SK-N-SH treated with all-trans-retinoic acid at 6 μM for 48 hours (cell line): ENCODE measurements at regions not wholly inside any gene's neighbourhood (a gene's known extent, or its start where the extent isn't known, plus 50 kb on each side); places are given as distances from the start of the nearest gene placed in this dataset.

Experiments
- ATAC-seq: fragments of 200-7000 bp; cut with Tn5 transposase; 3 replicates; pipeline ENCODE4 v1.9.1; 2020; ENCODE audit warnings: mild to moderate bottlenecking, moderate library complexity
- ARNTL ChIP-seq: fragments of 450-650 bp; formaldehyde crosslinking; IDR thresholded peaks from 2 replicates; pipeline ENCODE4 v1.5.0; 2020; ENCODE audit warnings: low read depth, mild to moderate bottlenecking, moderate library complexity, borderline replicate concordance
- BACH2 ChIP-seq: fragments of 250-450 bp; sonication (Bioruptor Pico); IDR thresholded peaks from 2 replicates; pipeline ENCODE4 v1.9.0; 2021; ENCODE audit warnings: mild to moderate bottlenecking, borderline replicate concordance
- CREB5 ChIP-seq: fragments of 250-450 bp; sonication (Bioruptor Pico); IDR thresholded peaks from 2 replicates; pipeline ENCODE4 v1.5.1; 2020; ENCODE audit warnings: low read depth, mild to moderate bottlenecking, moderate library complexity
- CSDC2 ChIP-seq: fragments of 250-450 bp; sonication (Bioruptor Pico); IDR thresholded peaks from 2 replicates; pipeline ENCODE4 v1.5.0; 2020; ENCODE audit warnings: mild to moderate bottlenecking, moderate library complexity
- CSRNP3 ChIP-seq: fragments of 250-450 bp; sonication (Bioruptor Pico); IDR thresholded peaks from 2 replicates; pipeline ENCODE4 v1.5.1; 2021; ENCODE audit warnings: mild to moderate bottlenecking, moderate library complexity
- ESRRG ChIP-seq: fragments of 250-450 bp; sonication (Bioruptor Pico); IDR thresholded peaks from 2 replicates; pipeline ENCODE4 v1.6.1; 2021; ENCODE audit warnings: mild to moderate bottlenecking
- GLIS3 ChIP-seq: fragments of 250-450 bp; sonication (Bioruptor Pico); IDR thresholded peaks from 2 replicates; pipeline ENCODE4 v1.5.0; 2020; ENCODE audit warnings: mild to moderate bottlenecking, moderate library complexity
- ISL1 ChIP-seq: fragments of 250-450 bp; sonication (Bioruptor Pico); IDR thresholded peaks from 2 replicates; pipeline ENCODE4 v2.1.2; 2022; ENCODE audit warnings: mild to moderate bottlenecking, moderate library complexity
- OSR1 ChIP-seq: fragments of 250-450 bp; sonication (Bioruptor Pico); IDR thresholded peaks from 2 replicates; pipeline ENCODE4 v1.8.0; 2022; ENCODE audit warnings: moderate library complexity, mild to moderate bottlenecking, inconsistent platforms
- PATZ1 ChIP-seq: fragments of 250-450 bp; sonication (Bioruptor Pico); IDR thresholded peaks from 2 replicates; pipeline ENCODE4 v1.8.0; 2020; ENCODE audit warnings: mild to moderate bottlenecking, moderate library complexity, borderline replicate concordance
- POU6F1 ChIP-seq: fragments of 250-450 bp; sonication (Bioruptor Pico); IDR thresholded peaks from 2 replicates; pipeline ENCODE4 v1.8.0; 2021; ENCODE audit warnings: low read depth, mild to moderate bottlenecking, moderate library complexity, borderline replicate concordance
- PPARA ChIP-seq: fragments of 250-450 bp; sonication (Bioruptor Pico); IDR thresholded peaks from 2 replicates; pipeline ENCODE4 v1.5.0; 2020; ENCODE audit warnings: mild to moderate bottlenecking, borderline replicate concordance
- RARB ChIP-seq: fragments of 250-450 bp; sonication (Bioruptor Pico); IDR thresholded peaks from 2 replicates; pipeline ENCODE4 v1.8.0; 2021; ENCODE audit warnings: mild to moderate bottlenecking, moderate library complexity
- SNAI2 ChIP-seq: fragments of 250-450 bp; sonication (Bioruptor Pico); IDR thresholded peaks from 2 replicates; pipeline ENCODE4 v1.5.0; 2020; ENCODE audit warnings: mild to moderate bottlenecking, moderate library complexity
- TCF4 ChIP-seq: fragments of 250-450 bp; sonication (Bioruptor Pico); IDR thresholded peaks from 2 replicates; pipeline ENCODE4 v1.8.0; 2021; ENCODE audit warnings: mild to moderate bottlenecking, moderate library complexity, borderline replicate concordance
- TOX ChIP-seq: fragments of 250-450 bp; sonication (Bioruptor Pico); IDR thresholded peaks from 2 replicates; pipeline ENCODE4 v1.8.0; 2021; ENCODE audit warnings: mild to moderate bottlenecking, moderate library complexity, borderline replicate concordance
- TSHZ2 ChIP-seq: fragments of 250-450 bp; sonication (Bioruptor Pico); IDR thresholded peaks from 2 replicates; pipeline ENCODE4 v1.5.0; 2020; ENCODE audit warnings: mild to moderate bottlenecking, moderate library complexity
- ZC3H10 ChIP-seq: fragments of 250-450 bp; sonication (Bioruptor Pico); IDR thresholded peaks from 2 replicates; pipeline ENCODE4 v1.5.1; 2021; ENCODE audit warnings: mild to moderate bottlenecking, moderate library complexity
- ZFP3 ChIP-seq: fragments of 250-450 bp; sonication (Bioruptor Pico); IDR thresholded peaks from 2 replicates; pipeline ENCODE4 v1.5.0; 2020; ENCODE audit warnings: mild to moderate bottlenecking, moderate library complexity
- ZFP30 ChIP-seq: fragments of 450-650 bp; formaldehyde crosslinking; IDR thresholded peaks from 2 replicates; pipeline ENCODE4 v1.5.0; 2022; ENCODE audit warnings: mild to moderate bottlenecking, moderate library complexity
- ZNF565 ChIP-seq: fragments of 450-650 bp; formaldehyde crosslinking; conservative IDR thresholded peaks from 2 replicates; pipeline ENCODE4 v1.5.0; 2020; ENCODE audit warnings: low read depth, mild to moderate bottlenecking, moderate library complexity
- ZNF70 ChIP-seq: fragments of 450-650 bp; formaldehyde crosslinking; IDR thresholded peaks from 2 replicates; pipeline ENCODE4 v1.5.0; 2020; ENCODE audit warnings: mild to moderate bottlenecking, moderate library complexity
- ZNF8 ChIP-seq: fragments of 450-650 bp; formaldehyde crosslinking; IDR thresholded peaks from 2 replicates; pipeline ENCODE4 v1.5.0; 2020; ENCODE audit warnings: mild to moderate bottlenecking, moderate library complexity

DNA sequence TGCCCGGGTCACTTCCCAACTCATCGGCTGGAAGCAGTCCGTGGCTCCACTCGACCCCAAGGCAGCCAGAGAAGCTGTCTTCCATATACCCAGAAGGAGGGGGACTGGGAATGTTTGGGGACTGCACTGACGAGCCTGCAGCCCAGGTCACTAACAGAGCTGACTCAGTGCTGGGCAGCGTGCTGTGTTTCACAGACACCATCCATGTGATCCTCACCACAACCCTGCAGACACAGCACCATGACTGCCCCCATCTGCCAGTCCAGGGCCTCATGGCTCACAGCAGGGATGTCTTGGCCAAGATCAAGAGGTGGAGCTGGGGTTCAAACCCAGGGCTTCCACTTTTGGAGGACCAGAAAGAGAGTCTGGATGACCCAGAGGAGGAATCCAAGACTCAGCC lies 67.9 kb downstream of the KLHDC7A start:
- TF ChIP-seq TSHZ2 (CRISPR knock-in tag) (no peak), ZNF8 (CRISPR knock-in tag) (no peak), PATZ1 (CRISPR knock-in tag) (no peak), ZNF70 (no peak), ESRRG (CRISPR knock-in tag) (no peak), TOX (no peak), ARNTL (CRISPR knock-in tag) (no peak), CREB5 (no peak), GLIS3 (CRISPR knock-in tag) (no peak), CSRNP3 (CRISPR knock-in tag) (no peak), PPARA (CRISPR knock-in tag) (no peak), ZFP30 (no peak), ZFP3 (no peak), RARB (no peak), ZNF565 (CRISPR knock-in tag) (no peak), TCF4 (CRISPR knock-in tag) (no peak), ISL1 (no peak), BACH2 (CRISPR knock-in tag) (no peak), ZC3H10 (CRISPR knock-in tag) (no peak)
- no peak for ATAC-seq

DNA sequence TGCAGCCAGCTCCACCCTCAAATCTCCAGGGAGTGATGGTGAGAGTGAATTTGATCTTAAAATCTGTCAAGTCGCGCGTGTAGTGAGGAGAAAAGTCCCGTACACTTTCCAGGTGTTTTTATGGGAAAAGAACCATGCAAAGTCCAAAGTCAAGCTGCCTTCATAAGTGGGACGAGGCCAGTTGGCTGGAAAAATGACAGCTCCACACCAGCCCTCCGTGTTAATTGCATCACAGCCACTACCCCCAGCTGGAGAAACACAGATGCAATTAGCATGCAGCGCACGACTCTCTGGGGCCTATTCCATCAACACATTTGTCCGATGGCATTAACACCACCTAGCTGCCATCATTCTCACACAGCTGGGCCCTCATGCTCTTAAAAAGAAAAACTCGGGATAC lies 68.4 kb downstream of the KLHDC7A start:
- TF ChIP-seq ISL1 (no peak), GLIS3 (CRISPR knock-in tag) (no peak), OSR1 (CRISPR knock-in tag) (no peak), CSDC2 (CRISPR knock-in tag) (no peak), PATZ1 (CRISPR knock-in tag) (no peak), ZC3H10 (CRISPR knock-in tag) (no peak), ZNF565 (CRISPR knock-in tag) (no peak), ZFP30 (no peak), PPARA (CRISPR knock-in tag) (no peak), ZNF70 (no peak), ESRRG (CRISPR knock-in tag) (no peak), POU6F1 (CRISPR knock-in tag) (no peak), ZNF8 (CRISPR knock-in tag) (no peak), SNAI2 (CRISPR knock-in tag) (no peak), CSRNP3 (CRISPR knock-in tag) (no peak), RARB (no peak), ARNTL (CRISPR knock-in tag) (no peak)
- no peak for ATAC-seq
